ENCODE measurements at regions not wholly inside any gene's neighbourhood (a gene's known extent, or its start where the extent isn't known, plus 50 kb on each side); places are given as distances from the start of the nearest gene placed in this dataset.

GRCh38 chr2:58635801-58636375 lies 394.8 kb upstream of the FANCL start:
- TF ChIP-seq, protein P1, sequence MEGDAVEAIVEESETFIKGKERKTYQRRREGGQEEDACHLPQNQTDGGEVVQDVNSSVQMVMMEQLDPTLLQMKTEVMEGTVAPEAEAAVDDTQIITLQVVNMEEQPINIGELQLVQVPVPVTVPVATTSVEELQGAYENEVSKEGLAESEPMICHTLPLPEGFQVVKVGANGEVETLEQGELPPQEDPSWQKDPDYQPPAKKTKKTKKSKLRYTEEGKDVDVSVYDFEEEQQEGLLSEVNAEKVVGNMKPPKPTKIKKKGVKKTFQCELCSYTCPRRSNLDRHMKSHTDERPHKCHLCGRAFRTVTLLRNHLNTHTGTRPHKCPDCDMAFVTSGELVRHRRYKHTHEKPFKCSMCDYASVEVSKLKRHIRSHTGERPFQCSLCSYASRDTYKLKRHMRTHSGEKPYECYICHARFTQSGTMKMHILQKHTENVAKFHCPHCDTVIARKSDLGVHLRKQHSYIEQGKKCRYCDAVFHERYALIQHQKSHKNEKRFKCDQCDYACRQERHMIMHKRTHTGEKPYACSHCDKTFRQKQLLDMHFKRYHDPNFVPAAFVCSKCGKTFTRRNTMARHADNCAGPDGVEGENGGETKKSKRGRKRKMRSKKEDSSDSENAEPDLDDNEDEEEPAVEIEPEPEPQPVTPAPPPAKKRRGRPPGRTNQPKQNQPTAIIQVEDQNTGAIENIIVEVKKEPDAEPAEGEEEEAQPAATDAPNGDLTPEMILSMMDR (IDR thresholded peaks at IDR 0.05): no peak
- no peaks in the 10 kb centered on the region for H3K4me1 Mint-ChIP-seq (ENCODE audit: low read depth)
- Histone ChIP-seq H3K27ac (ENCODE audit: low read depth in 1 of 2, low read length in 2 of 2) (no peak overlapping the region), H3K4me1 (ENCODE audit: insufficient read depth, low read length) (no peaks in the 10 kb centered on the region), H3K36me3 (ENCODE audit: insufficient read depth, low read length) (no peaks in the 10 kb centered on the region), H3K27me3 (ENCODE audit: control insufficient read depth in 1 of 2, insufficient read depth in 2 of 2, low read length in 2 of 2) (no peaks in the 10 kb centered on the region), H3K4me3 (ENCODE audit: low read length) (no peak overlapping the region), H3K9me3 (ENCODE audit: control insufficient read depth in 1 of 2, insufficient read depth in 1 of 2, low read length in 2 of 2) (no peaks in the 10 kb centered on the region)
- no peak overlapping the region for H3K27ac Mint-ChIP-seq
- ATAC-seq (ENCODE audit: poor library complexity) (no peak), DNase-seq (no peak)
- intact Hi-C loops (cut with DNase I, micrococcal nuclease): no loop called here
- no peaks in the 10 kb centered on the region for H3K36me3 Mint-ChIP-seq (ENCODE audit: low read depth)
- H3K9me3 Mint-ChIP-seq: no peaks in the 10 kb centered on the region
- no peaks in the 10 kb centered on the region for H3K27me3 Mint-ChIP-seq
- CTCF ChIA-PET: no interaction called here
- POLR2A ChIA-PET: no interaction called here
- H3K4me3 Mint-ChIP-seq: no peak overlapping the region

DNA sequence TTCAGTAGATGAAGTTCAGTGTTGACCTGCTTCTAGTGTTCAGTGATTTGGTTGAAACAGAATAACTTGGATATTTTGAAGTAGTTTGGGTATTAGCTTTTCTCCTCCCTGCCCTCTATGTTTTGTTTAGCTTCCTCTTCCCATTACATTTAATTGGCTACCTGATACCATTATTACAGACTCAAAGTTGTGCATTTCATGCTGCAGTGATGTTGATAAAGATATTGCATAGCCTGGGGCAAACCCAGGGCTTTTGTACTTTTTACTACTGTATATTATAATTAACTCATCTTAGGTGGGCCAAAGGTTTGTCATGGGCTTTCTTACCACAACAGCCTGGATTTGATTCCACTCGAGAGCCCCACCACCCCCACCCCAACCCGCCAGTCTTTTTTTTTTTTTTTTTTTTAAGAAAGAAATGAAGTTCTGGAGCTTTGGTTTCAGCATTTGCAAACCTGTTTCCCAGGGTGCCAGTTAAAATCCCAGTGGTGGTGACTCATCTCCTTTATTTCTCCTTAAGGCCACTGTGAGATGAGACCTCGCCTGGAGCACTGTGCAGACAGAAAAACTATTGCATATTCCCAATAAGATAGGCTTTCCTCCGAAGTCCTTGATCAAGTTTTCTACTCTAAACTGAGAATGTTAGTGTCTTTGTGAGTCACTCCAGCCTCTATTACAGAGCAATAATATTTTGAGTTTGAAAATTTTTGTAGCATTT lies 393.7 kb upstream of the FANCL start:
- CTCF ChIA-PET: interaction anchor here (0.6 kb wide), 1 partner anchor 1465 kb away, joined by 5 read pairs; no protein-coding TSS in a partner anchor
- no peak overlapping the region for H3K27ac ChIP-seq (ENCODE audit: low read depth in 1 of 2, low read length in 2 of 2)

DNA sequence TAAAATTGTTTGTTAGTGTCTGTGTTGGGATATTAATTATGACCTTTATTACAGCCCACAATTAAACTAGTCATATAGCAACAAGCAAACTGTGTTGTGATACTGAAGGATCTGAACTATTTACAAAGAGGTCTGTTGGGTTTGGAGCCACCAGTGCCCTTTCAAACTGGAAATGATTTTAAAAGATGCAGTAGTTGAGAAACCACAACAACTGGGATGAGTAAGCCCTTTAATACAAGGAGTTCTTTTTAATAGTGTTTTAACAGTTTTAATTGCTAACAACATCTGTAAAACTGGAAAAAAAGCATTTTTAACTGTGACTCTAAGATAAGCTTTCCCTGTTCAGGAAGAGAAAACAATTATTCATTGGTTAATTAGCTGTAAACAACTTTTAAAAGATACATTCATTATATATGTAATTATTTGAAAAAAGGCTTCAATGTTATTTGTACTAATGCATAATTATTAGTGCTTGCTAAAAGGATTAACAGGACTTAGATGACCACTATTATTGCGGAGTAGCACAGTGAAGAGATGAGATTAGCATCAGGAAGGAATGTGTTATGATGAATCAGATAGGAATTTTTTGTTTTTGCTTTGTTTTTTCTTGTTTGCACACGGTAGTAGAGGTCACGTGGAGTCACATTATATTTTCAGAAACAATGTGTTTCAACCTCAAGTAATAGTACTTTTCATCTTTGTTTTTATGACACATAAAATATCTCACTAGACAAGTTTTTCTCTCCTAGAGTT lies 392.7 kb upstream of the FANCL start:
- DNase-seq: no peak
- no peaks in the 10 kb centered on the region for H3K36me3 ChIP-seq (ENCODE audit: insufficient read depth, low read length)
- ATAC-seq (ENCODE audit: poor library complexity): no peak
- no peak overlapping the region for H3K4me3 ChIP-seq (ENCODE audit: low read length)
- intact Hi-C loops (cut with DNase I, micrococcal nuclease): no loop called here
- H3K27ac Mint-ChIP-seq: no peak overlapping the region
- no peaks in the 10 kb centered on the region for H3K9me3 Mint-ChIP-seq
- ChIA-PET POLR2A (no interaction called here), CTCF (no interaction called here)
- H3K4me1 Mint-ChIP-seq (ENCODE audit: low read depth): no peaks in the 10 kb centered on the region
- H3K36me3 Mint-ChIP-seq (ENCODE audit: low read depth): no peaks in the 10 kb centered on the region
- no peak overlapping the region for H3K27ac ChIP-seq (ENCODE audit: low read depth in 1 of 2, low read length in 2 of 2)
- no peaks in the 10 kb centered on the region for H3K27me3 Mint-ChIP-seq
- no peaks in the 10 kb centered on the region for H3K9me3 ChIP-seq (ENCODE audit: control insufficient read depth in 1 of 2, insufficient read depth in 1 of 2, low read length in 2 of 2)
- H3K27me3 ChIP-seq (ENCODE audit: control insufficient read depth in 1 of 2, insufficient read depth in 2 of 2, low read length in 2 of 2): no peaks in the 10 kb centered on the region
- H3K4me3 Mint-ChIP-seq: no peak overlapping the region
- TF ChIP-seq, protein P1 (IDR thresholded peaks at IDR 0.05): no peak
- no peaks in the 10 kb centered on the region for H3K4me1 ChIP-seq (ENCODE audit: insufficient read depth, low read length)

More for the DNA sequence above, 393.7 kb upstream of the FANCL start:
- Mint-ChIP-seq H3K36me3 (ENCODE audit: low read depth) (no peaks in the 10 kb centered on the region), H3K27me3 (no peaks in the 10 kb centered on the region), H3K9me3 (no peaks in the 10 kb centered on the region), H3K27ac (no peak overlapping the region), H3K4me1 (ENCODE audit: low read depth) (no peaks in the 10 kb centered on the region), H3K4me3 (no peak overlapping the region)
- no peaks in the 10 kb centered on the region for H3K27me3 ChIP-seq (ENCODE audit: control insufficient read depth in 1 of 2, insufficient read depth in 2 of 2, low read length in 2 of 2)
- intact Hi-C loops (cut with DNase I, micrococcal nuclease): no loop called here
- TF ChIP-seq, protein P1 (IDR thresholded peaks at IDR 0.05): no peak
- H3K9me3 ChIP-seq (ENCODE audit: control insufficient read depth in 1 of 2, insufficient read depth in 1 of 2, low read length in 2 of 2): no peaks in the 10 kb centered on the region
- no peak for DNase-seq
- ATAC-seq (ENCODE audit: poor library complexity): no peak
- H3K4me1 ChIP-seq (ENCODE audit: insufficient read depth, low read length): no peaks in the 10 kb centered on the region
- POLR2A ChIA-PET: no interaction called here
- H3K36me3 ChIP-seq (ENCODE audit: insufficient read depth, low read length): no peaks in the 10 kb centered on the region
- H3K4me3 ChIP-seq (ENCODE audit: low read length): no peak overlapping the region

Measured in CD4-positive, alpha-beta T cell (primary cell).